ENCODE measurements at regions not wholly inside any gene's neighbourhood (a gene's known extent, or its start where the extent isn't known, plus 50 kb on each side); places are given as distances from the start of the nearest gene placed in this dataset.

- TF ChIP-seq CTCF (IDR thresholded peaks at IDR 0.05), result no peak
- no peak for TF ChIP-seq POLR2A (IDR thresholded peaks at IDR 0.05)
These were observed 313.2 kb upstream of the KCNJ16 start for GRCh38 chr17:69761767-69762321.

Measured in testis (tissue), 2 donors.